ENCODE measurements at regions not wholly inside any gene's neighbourhood (a gene's known extent, or its start where the extent isn't known, plus 50 kb on each side); places are given as distances from the start of the nearest gene placed in this dataset.
"Not testable (repeated sequence)": the region's sequence is repeated elsewhere in the genome, so short reads cannot be mapped to it uniquely, and the experiment has no call there.

- TF ChIP-seq CTCF (conservative IDR thresholded peaks at IDR 0.05), result no peak
- H3K27ac ChIP-seq, result no peak overlapping the region
These were observed 1101.2 kb upstream of the TMEM132C start for GRCh38 chr12:127165567-127166392.

- no peak overlapping the region for H3K27ac ChIP-seq
- TF ChIP-seq CTCF (conservative IDR thresholded peaks at IDR 0.05), result no peak
These were observed 1097.4 kb upstream of the TMEM132C start for GRCh38 chr12:127169321-127170181.

GRCh38 chr12:127170226-127171180 is 1096.5 kb upstream of the TMEM132C start:
- H3K27ac ChIP-seq, result no peak overlapping the region

GRCh38 chr12:127172861-127173260 is 1094.1 kb upstream of the TMEM132C start:
- no peak for TF ChIP-seq CTCF (conservative IDR thresholded peaks at IDR 0.05)
- H3K27ac ChIP-seq, result no peak overlapping the region

More at GRCh38 chr12:127170226-127171180, 1096.5 kb upstream of the TMEM132C start:
- TF ChIP-seq CTCF (conservative IDR thresholded peaks at IDR 0.05), result no peak

GRCh38 chr12:127173971-127174370 is 1093.0 kb upstream of the TMEM132C start:
- H3K27ac ChIP-seq, result not testable (repeated sequence)

GRCh38 chr12:127174881-127175280 is 1092.1 kb upstream of the TMEM132C start:
- H3K27ac ChIP-seq, result no peak overlapping the region
- TF ChIP-seq CTCF (conservative IDR thresholded peaks at IDR 0.05), result no peak

- no peak overlapping the region for H3K27ac ChIP-seq
- TF ChIP-seq CTCF (conservative IDR thresholded peaks at IDR 0.05), result no peak
These were observed 1091.6 kb upstream of the TMEM132C start for GRCh38 chr12:127175361-127175760.

Measured in VCaP (cell line).